SHP77 treated with DMSO at 0.1 percent for 48 hours (cell line): ENCODE measurements at regions not wholly inside any gene's neighbourhood (a gene's known extent, or its start where the extent isn't known, plus 50 kb on each side); places are given as distances from the start of the nearest gene placed in this dataset.

ENCODE experiments used
- DNase-seq: peaks from one replicate; lab custom pipeline; 2025; lab: John Stamatoyannopoulos, UW

- DNase-seq, result no peak
These were observed 68.1 kb downstream of the HTR5A start for GRCh38 chr7:155138204-155138603.

DNA sequence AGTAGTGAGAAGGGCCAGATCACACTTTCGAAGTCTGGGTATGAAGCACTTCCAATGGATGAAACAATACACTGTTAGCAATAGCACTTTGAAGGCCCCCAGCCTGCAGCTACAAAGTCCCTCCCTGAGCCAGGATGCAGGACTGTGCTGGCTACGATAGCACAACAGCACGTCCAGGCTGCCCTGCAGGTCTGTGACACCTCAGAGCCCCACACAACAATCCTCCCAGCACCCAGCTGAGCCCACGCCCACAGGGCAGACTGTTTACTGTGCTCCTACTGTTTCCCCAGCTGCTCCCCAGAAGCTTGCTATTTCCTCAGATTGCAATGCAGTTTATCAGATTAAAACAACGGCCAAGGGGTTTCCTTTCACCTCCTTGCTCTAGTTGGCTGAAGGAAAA is 71.4 kb downstream of the HTR5A start:
- no peak for DNase-seq

- DNase-seq, result no peak
These were observed 73.3 kb downstream of the HTR5A start for GRCh38 chr7:155143381-155143780.

DNA sequence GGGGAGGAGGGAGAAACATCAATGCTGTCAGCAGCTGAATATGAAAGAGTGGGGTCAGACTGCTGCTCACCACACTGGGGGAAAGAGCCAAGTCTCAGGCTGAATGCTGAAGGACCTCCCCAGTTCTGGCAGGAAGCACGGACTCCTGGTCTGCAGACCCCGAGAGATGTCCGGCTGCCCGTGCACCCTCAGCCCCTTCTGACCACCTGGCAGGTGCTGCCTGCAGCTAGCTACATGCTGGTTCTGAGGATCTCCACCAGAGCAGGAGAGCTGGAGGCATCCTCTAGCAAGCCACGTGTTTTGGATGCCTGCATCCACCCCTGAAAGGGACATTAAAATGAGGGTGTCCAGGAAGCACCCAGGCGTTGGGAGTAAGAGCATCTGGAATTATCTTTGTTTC is 74.2 kb downstream of the HTR5A start:
- DNase-seq, result no peak

DNA sequence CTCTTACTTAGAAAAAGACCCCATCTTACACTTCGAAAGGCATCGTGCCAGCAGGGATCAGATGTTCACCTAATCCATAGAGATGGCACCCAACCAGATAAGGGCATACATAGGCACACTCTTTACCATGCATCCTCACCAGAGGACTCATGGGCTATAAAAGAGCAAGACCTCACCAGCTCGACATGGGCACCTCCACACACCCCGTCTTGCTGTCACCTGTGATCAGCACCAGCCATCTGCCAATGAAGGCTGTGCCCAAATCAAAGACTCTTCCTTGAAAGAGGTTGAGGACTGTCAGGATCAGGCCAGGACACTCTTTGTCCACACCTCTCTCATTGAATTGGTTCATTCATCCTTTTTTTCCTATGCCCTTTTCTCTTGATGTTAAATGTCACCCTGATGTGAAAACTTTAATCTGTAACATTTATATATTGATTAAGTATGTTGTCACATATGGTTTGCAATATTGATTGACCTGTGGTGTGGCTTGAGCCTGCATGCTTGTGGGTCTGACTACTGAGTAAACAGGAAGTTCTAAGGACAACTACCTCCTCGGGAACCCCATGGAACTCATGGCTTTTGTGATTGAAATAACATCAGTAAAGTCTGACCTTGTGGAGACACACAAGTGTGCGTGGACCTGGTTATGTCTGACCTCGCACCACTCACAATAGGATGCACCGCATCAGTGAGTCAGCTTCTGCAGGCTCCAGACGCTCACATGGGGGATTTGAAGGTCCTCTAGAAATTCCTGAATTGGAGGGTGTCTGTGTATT is 75.5 kb downstream of the HTR5A start:
- no peak for DNase-seq

DNA sequence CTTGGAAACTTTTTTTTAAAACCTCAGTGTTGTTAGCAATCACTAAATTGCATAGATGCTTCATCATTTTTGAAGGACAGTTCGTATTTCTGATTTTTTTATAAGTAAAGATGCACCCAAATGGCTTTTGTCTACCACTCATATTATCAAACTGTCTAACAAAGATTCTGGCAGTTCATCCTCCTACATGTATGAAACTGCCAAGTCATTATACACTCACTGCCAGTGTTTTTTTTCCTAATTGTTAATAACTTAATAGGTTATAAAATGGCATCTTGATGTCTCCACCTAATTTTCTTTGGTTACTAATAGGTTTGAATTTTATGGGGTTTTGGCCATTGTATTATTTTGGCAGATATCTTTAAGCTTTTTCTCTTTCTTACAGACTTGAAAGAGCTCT is 77.0 kb downstream of the HTR5A start:
- no peak for DNase-seq

DNA sequence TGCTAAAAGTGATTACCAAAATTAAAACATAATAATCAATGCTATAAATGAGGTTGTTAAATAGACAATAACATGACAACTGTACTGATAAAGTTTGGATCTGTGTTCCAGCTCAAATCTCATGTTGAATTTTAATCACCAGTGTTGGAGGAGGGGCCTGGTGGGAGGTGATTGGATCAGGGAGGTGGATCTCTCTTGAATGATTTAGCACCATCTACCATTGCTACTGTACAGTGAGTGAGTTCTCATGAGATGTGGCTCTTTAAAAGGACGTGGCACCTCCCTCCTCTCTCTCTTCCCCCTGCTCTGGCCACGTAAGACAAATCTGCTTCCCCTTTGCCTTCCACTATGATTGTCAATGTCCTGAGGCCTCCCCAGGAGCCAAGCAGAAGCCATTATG is 77.5 kb downstream of the HTR5A start:
- no peak for DNase-seq

DNA sequence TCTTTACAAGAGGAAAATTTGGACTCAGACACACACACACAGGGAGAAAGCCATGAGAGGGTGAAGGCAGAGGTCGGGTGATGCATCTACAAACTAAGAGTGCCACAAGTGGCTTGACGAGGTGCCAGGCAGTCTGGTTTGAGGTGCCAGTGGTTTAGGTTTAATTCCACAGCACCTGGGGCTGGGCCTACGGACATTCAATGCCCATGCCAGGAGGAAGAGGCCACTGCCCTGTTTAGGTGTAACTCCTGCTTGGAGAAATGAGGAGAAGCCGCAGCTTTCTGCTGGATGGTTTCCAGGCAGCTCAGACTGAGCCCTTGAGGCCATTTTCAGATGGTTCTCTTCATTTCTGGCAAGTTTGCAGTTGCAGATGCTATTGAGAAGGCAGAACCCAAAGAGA is 83.6 kb downstream of the HTR5A start:
- DNase-seq, result no peak

GRCh38 chr7:155154586-155154985 is 84.5 kb downstream of the HTR5A start:
- no peak for DNase-seq

- DNase-seq, result no peak
These were observed 91.6 kb downstream of the HTR5A start for GRCh38 chr7:155161690-155162089.

GRCh38 chr7:155162422-155162821 is 92.3 kb downstream of the HTR5A start:
- no peak for DNase-seq

DNA sequence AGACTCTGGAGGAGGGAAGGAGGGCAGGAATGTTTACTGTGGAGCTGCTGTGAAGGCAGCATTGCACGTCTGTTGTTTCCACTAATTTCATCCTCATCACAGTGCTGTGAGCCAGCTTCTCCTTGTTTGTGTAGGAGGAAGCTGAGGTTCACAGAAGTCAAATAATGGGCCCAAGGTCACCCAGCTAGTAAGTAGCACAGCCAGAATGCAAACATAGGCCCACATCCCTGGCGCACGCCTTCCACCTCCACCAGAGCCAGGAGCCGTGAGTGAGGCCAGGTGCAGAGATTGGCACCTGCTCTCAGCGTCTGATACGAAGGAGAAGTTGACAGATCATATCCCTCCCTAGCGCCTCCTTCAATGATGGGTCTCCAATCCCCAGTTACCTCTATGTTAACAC is 93.6 kb downstream of the HTR5A start:
- DNase-seq, result no peak

- no peak for DNase-seq
These were observed 94.2 kb downstream of the HTR5A start for GRCh38 chr7:155164316-155164715.

DNA sequence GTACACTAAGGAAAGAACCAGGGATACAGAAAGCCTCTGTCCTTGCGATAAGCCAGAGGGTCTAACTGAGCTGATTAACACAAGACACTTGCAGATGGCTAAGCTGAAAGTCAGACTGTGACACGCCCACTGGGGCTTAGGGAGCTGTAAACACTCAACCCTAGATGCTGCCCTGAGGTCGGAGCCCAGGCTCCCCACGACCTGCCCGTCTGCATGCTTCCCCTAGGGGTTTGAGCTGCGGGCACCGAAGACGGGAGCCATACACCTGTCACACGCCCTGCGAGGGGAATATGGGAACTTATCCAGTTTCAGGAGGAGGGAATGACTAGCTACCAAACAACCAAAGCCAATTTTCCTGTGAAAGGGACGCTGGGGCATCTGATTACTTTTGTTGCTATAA is 96.0 kb downstream of the HTR5A start:
- no peak for DNase-seq

- no peak for DNase-seq
These were observed 96.7 kb downstream of the HTR5A start for GRCh38 chr7:155166673-155167370.

DNA sequence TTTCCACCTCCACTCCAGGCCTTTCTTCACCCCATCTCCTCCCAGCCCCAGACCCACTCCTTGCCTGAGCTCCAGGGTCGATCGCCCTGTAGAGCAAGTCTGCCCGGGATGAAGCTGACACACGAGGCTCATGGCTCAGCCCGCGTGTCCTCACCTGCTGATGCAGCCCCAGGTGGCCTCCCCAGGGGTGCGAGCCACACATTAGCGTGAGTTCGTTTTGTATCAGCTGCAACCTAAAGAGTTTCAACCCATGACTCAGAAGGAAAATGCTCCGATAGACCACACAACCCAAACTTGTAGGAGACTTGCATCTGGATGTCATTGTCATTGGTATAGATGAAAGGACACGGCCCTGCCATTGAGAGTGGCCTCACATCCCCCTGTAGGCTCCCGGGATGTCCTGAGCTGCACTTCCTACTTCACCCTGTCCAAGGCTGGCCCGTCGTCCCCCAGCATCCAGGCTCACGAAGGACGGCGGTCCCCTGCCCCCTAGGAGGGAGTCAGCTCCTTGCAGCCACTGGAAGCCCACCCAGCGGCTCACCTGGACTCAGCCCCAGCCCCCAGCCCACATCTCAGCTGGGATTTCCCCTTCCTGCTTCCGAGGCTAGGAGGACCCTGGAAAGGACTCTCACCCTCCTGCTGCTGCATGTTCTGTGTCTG is 97.7 kb downstream of the HTR5A start:
- no peak for DNase-seq

DNA sequence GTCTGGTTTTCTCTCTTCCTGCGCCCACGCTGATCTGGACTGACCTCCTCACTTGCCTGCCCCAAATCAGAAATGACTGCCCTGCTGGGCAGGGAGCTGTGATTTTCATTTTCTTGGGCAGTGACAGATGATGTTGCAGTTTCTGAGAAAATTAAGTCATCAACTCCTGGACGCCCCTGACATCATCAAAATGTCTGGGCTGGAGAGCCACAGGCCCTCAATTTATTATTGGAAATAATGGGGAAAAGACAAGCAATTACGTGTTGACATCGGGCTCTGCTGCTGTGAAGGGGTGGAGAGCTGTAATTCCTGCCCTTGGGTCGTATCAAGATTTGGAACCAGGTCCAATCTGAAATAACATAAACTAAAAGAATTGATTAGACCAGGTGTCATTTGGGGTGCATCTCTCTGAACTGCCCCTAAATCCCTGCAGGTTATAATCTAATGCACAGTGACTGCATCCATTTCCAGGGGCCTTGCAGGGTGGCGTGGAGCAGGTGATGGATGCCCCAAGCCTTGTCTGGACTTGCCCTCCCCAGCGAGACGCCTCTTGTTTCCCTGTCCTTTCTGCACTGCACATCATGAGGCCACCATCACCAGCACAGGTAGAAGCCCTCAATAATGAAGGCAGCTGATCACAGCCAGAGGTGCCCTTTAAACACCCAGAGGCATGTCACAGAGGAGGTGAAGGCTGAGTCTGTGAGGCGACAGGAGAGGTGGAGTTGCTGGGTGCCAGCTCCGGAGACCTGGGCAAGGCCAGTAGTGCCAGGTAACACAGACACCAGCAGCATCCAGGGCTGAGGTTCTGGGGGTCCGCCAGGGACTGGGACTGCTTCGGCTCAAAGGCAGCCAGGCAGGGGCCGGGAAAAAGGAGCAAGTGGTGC is 98.7 kb downstream of the HTR5A start:
- DNase-seq, result no peak

DNA sequence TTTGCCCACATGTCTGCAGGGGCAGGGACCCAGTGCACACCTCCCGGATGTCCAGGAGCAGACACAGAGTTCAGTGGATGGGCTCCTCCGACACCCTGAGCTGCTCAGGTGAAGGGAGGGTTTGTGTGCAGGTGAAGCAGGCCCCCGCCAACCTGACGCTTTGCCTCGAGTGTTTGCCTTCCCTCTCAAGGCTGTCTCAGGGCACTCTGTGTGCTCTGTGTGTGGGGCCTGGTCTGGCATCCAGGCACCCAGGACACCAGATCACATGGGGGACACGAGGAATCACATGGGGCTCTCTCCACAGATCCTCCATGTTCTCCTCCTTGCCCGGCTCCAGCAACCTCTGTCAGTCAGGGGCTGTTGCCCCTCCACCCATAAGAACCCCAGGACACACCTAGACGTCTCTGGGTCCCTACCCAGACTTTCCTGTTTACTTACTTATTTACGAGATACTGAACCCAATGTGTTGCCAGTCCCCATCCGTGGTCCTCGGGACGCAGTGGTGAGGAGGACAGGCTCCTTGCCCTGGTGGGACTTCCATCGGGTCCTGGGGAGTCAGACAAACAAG is 99.5 kb downstream of the HTR5A start:
- no peak for DNase-seq

GRCh38 chr7:155170331-155170730 is 100.2 kb downstream of the HTR5A start:
- DNase-seq, result no peak

- DNase-seq, result no peak
These were observed 102.0 kb downstream of the HTR5A start for GRCh38 chr7:155172141-155172540.

GRCh38 chr7:155173905-155174304 is 103.8 kb downstream of the HTR5A start:
- DNase-seq, result no peak

GRCh38 chr7:155178096-155178495 is 108.0 kb downstream of the HTR5A start:
- DNase-seq, result no peak
